Hematopoietic multipotent progenitor cell treated with erythropoietin and hydrocortisone succinate and interleukin-3 and kit ligand, for 8 days (in vitro differentiated cells): ENCODE measurements at regions not wholly inside any gene's neighbourhood (a gene's known extent, or its start where the extent isn't known, plus 50 kb on each side); places are given as distances from the start of the nearest gene placed in this dataset.
"Not testable (repeated sequence)": the region's sequence is repeated elsewhere in the genome, so short reads cannot be mapped to it uniquely, and the experiment has no call there.

Experiments used
- DNase-seq: peaks from one replicate; pipeline ENCODE4 v3.0.0-alpha.2; 2015

- no peak for DNase-seq
Measured at GRCh38 chr4:131248314-131248713, 1900.8 kb upstream of the PCDH10 start.

GRCh38 chr4:131251321-131251720 lies 1897.8 kb upstream of the PCDH10 start:
- DNase-seq: no peak

- DNase-seq: no peak
Measured at GRCh38 chr4:131257241-131257640, 1891.9 kb upstream of the PCDH10 start.

GRCh38 chr4:131258361-131258760 lies 1890.7 kb upstream of the PCDH10 start:
- no peak for DNase-seq

- no peak for DNase-seq
Measured at GRCh38 chr4:131288441-131288840, 1860.7 kb upstream of the PCDH10 start.

GRCh38 chr4:131296192-131296591 lies 1852.9 kb upstream of the PCDH10 start:
- no peak for DNase-seq

- no peak for DNase-seq
Measured at GRCh38 chr4:131302108-131302507, 1847.0 kb upstream of the PCDH10 start.

GRCh38 chr4:131304686-131305085 lies 1844.4 kb upstream of the PCDH10 start:
- DNase-seq: no peak

- DNase-seq: no peak
Measured at GRCh38 chr4:131309628-131310027, 1839.5 kb upstream of the PCDH10 start.

GRCh38 chr4:131316086-131316485 lies 1833.0 kb upstream of the PCDH10 start:
- DNase-seq: no peak

- no peak for DNase-seq
Measured at GRCh38 chr4:131337936-131338335, 1811.2 kb upstream of the PCDH10 start.

- no peak for DNase-seq
Measured at GRCh38 chr4:131339137-131339536, 1810.0 kb upstream of the PCDH10 start.

- no peak for DNase-seq
Measured at GRCh38 chr4:131344761-131345160, 1804.3 kb upstream of the PCDH10 start.

- no peak for DNase-seq
Measured at GRCh38 chr4:131347816-131348215, 1801.3 kb upstream of the PCDH10 start.

- DNase-seq: no peak
Measured at GRCh38 chr4:131348263-131348662, 1800.8 kb upstream of the PCDH10 start.

GRCh38 chr4:131352371-131352770 lies 1796.7 kb upstream of the PCDH10 start:
- not testable (repeated sequence) for DNase-seq

- no peak for DNase-seq
Measured at GRCh38 chr4:131366714-131367113, 1782.4 kb upstream of the PCDH10 start.

- DNase-seq: no peak
Measured at GRCh38 chr4:131367441-131367840, 1781.7 kb upstream of the PCDH10 start.

GRCh38 chr4:131370846-131371245 lies 1778.2 kb upstream of the PCDH10 start:
- DNase-seq: no peak

- DNase-seq: no peak
Measured at GRCh38 chr4:131381055-131381454, 1768.0 kb upstream of the PCDH10 start.

GRCh38 chr4:131382839-131383238 lies 1766.3 kb upstream of the PCDH10 start:
- no peak for DNase-seq

- DNase-seq: no peak
Measured at GRCh38 chr4:131388277-131388676, 1760.8 kb upstream of the PCDH10 start.

GRCh38 chr4:131408102-131408501 lies 1741.0 kb upstream of the PCDH10 start:
- no peak for DNase-seq

GRCh38 chr4:131411393-131411792 lies 1737.7 kb upstream of the PCDH10 start:
- no peak for DNase-seq

- no peak for DNase-seq
Measured at GRCh38 chr4:131419147-131419546, 1729.9 kb upstream of the PCDH10 start.
